NCI-H1694 treated with DMSO at 0.1 percent for 48 hours (cell line): ENCODE measurements at regions not wholly inside any gene's neighbourhood (a gene's known extent, or its start where the extent isn't known, plus 50 kb on each side); places are given as distances from the start of the nearest gene placed in this dataset.

ENCODE experiments used
- DNase-seq: peaks from one replicate; lab custom pipeline; 2025; lab: John Stamatoyannopoulos, UW

GRCh38 chr2:150548527-150548926 is 61.1 kb upstream of the RND3 start:
- DNase-seq: no peak

GRCh38 chr2:150545916-150546315 is 58.4 kb upstream of the RND3 start:
- DNase-seq: no peak

GRCh38 chr2:150544731-150545130 is 57.3 kb upstream of the RND3 start:
- DNase-seq: no peak

- DNase-seq: no peak
Observed at GRCh38 chr2:150542692-150543091, 55.2 kb upstream of the RND3 start.

GRCh38 chr2:150542172-150542571 is 54.7 kb upstream of the RND3 start:
- no peak for DNase-seq

GRCh38 chr2:150538651-150539201 is 51.3 kb upstream of the RND3 start:
- DNase-seq: no peak
